ACHN (cell line): ENCODE measurements at regions not wholly inside any gene's neighbourhood (a gene's known extent, or its start where the extent isn't known, plus 50 kb on each side); places are given as distances from the start of the nearest gene placed in this dataset.
"Not testable (repeated sequence)": the region's sequence is repeated elsewhere in the genome, so short reads cannot be mapped to it uniquely, and the experiment has no call there.

Experiments
- DNase-seq: peaks from one replicate; pipeline ENCODE4 v3.0.0-alpha.2; 2015
- in situ Hi-C: cut with HindIII; loops from 2 replicates; pipeline ENCODE4 v1.10.0; 2017; ENCODE audit warnings: low sequenced_read_pairs, low pct_ligation_motif_present, low pct_unique_long_range_greater_than_20kb

- no peak for DNase-seq
- in situ Hi-C loops = no loop called here
These were observed 592.7 kb downstream of the NXPH1 start for GRCh38 chr7:9026121-9026520.

- DNase-seq = no peak
- in situ Hi-C loops = no loop called here
These were observed 594.6 kb downstream of the NXPH1 start for GRCh38 chr7:9028012-9028411.

- DNase-seq = no peak
- in situ Hi-C loops = no loop called here
These were observed 596.5 kb downstream of the NXPH1 start for GRCh38 chr7:9029681-9030530.

- DNase-seq = no peak
- in situ Hi-C loops = no loop called here
These were observed 597.6 kb downstream of the NXPH1 start for GRCh38 chr7:9030976-9031375.

- in situ Hi-C loops = no loop called here
These were observed 598.0 kb downstream of the NXPH1 start for GRCh38 chr7:9031386-9031785.

GRCh38 chr7:9036080-9036479 is 602.7 kb downstream of the NXPH1 start:
- no peak for DNase-seq
- in situ Hi-C loops = no loop called here

More at GRCh38 chr7:9031386-9031785, 598.0 kb downstream of the NXPH1 start:
- DNase-seq = no peak

- in situ Hi-C loops = no loop called here
- no peak for DNase-seq
These were observed 637.9 kb downstream of the NXPH1 start for GRCh38 chr7:9071160-9071762.

- in situ Hi-C loops, DNase-seq: not testable (repeated sequence)
These were observed 642.4 kb downstream of the NXPH1 start for GRCh38 chr7:9075774-9076173.

GRCh38 chr7:9082203-9082602 is 648.8 kb downstream of the NXPH1 start:
- no peak for DNase-seq
- in situ Hi-C loops = no loop called here

- no peak for DNase-seq
- in situ Hi-C loops = no loop called here
These were observed 650.4 kb downstream of the NXPH1 start for GRCh38 chr7:9083837-9084236.

- in situ Hi-C loops = no loop called here
- DNase-seq = no peak
These were observed 657.9 kb downstream of the NXPH1 start for GRCh38 chr7:9091282-9091681.

GRCh38 chr7:9097565-9098060 is 664.2 kb downstream of the NXPH1 start:
- in situ Hi-C loops = no loop called here

GRCh38 chr7:9100289-9100688 is 666.9 kb downstream of the NXPH1 start:
- in situ Hi-C loops = no loop called here
- DNase-seq = no peak

More at GRCh38 chr7:9097565-9098060, 664.2 kb downstream of the NXPH1 start:
- DNase-seq = no peak

GRCh38 chr7:9102846-9103245 is 669.4 kb downstream of the NXPH1 start:
- no peak for DNase-seq
- in situ Hi-C loops = no loop called here

- DNase-seq = no peak
- in situ Hi-C loops = no loop called here
These were observed 673.3 kb downstream of the NXPH1 start for GRCh38 chr7:9106747-9107146.

GRCh38 chr7:9120331-9120730 is 686.9 kb downstream of the NXPH1 start:
- in situ Hi-C loops = no loop called here
- DNase-seq = no peak

- DNase-seq = no peak
These were observed 690.9 kb downstream of the NXPH1 start for GRCh38 chr7:9124320-9124719.

GRCh38 chr7:9125246-9125645 is 691.8 kb downstream of the NXPH1 start:
- in situ Hi-C loops = no loop called here
- no peak for DNase-seq

More at GRCh38 chr7:9124320-9124719, 690.9 kb downstream of the NXPH1 start:
- in situ Hi-C loops = no loop called here

GRCh38 chr7:9127901-9128300 is 694.5 kb downstream of the NXPH1 start:
- in situ Hi-C loops = no loop called here

GRCh38 chr7:9148687-9149086 is 715.3 kb downstream of the NXPH1 start:
- no peak for DNase-seq
- in situ Hi-C loops = no loop called here

More at GRCh38 chr7:9127901-9128300, 694.5 kb downstream of the NXPH1 start:
- no peak for DNase-seq
